Neural progenitor cell (in vitro differentiated cells): ENCODE measurements at regions not wholly inside any gene's neighbourhood (a gene's known extent, or its start where the extent isn't known, plus 50 kb on each side); places are given as distances from the start of the nearest gene placed in this dataset.

Experiments
- EZH2 ChIP-seq: fragments of 200-600 bp; sonication (generic); IDR thresholded peaks from 2 replicates; pipeline ENCODE4 v1.6.1; 2017; ENCODE audit warnings: antibody characterized with exemption, mild to moderate bottlenecking, moderate library complexity
- TF ChIP-seq, protein P1 (sequence below): fragments of 200-600 bp; sonication (generic); IDR thresholded peaks from 2 replicates; pipeline ENCODE4 v1.5.1; 2017; ENCODE audit warnings: antibody characterized with exemption, mild to moderate bottlenecking

DNA sequence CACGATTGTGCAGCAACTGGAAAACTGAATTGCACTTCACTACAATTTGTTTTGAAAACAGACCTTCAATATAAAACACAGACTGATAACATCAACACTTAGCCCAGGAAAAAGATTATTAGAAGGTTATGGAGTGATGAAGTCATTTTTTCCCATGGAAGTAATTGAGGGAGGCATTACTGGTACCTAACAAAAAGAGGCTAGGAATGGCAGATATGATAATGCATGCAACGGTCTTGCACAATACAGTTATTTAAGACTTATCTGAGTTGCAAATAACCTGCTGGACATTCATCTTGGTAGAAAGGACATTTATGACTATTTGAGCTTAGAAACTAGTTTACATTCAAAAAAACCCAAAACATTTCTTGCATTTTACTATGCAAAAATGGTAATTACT, 1031.9 kb downstream of the FAT4 start:
- TF ChIP-seq, protein P1, sequence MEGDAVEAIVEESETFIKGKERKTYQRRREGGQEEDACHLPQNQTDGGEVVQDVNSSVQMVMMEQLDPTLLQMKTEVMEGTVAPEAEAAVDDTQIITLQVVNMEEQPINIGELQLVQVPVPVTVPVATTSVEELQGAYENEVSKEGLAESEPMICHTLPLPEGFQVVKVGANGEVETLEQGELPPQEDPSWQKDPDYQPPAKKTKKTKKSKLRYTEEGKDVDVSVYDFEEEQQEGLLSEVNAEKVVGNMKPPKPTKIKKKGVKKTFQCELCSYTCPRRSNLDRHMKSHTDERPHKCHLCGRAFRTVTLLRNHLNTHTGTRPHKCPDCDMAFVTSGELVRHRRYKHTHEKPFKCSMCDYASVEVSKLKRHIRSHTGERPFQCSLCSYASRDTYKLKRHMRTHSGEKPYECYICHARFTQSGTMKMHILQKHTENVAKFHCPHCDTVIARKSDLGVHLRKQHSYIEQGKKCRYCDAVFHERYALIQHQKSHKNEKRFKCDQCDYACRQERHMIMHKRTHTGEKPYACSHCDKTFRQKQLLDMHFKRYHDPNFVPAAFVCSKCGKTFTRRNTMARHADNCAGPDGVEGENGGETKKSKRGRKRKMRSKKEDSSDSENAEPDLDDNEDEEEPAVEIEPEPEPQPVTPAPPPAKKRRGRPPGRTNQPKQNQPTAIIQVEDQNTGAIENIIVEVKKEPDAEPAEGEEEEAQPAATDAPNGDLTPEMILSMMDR, result no peak
- TF ChIP-seq EZH2, result no peak
